ENCODE measurements at regions not wholly inside any gene's neighbourhood (a gene's known extent, or its start where the extent isn't known, plus 50 kb on each side); places are given as distances from the start of the nearest gene placed in this dataset.

DNA sequence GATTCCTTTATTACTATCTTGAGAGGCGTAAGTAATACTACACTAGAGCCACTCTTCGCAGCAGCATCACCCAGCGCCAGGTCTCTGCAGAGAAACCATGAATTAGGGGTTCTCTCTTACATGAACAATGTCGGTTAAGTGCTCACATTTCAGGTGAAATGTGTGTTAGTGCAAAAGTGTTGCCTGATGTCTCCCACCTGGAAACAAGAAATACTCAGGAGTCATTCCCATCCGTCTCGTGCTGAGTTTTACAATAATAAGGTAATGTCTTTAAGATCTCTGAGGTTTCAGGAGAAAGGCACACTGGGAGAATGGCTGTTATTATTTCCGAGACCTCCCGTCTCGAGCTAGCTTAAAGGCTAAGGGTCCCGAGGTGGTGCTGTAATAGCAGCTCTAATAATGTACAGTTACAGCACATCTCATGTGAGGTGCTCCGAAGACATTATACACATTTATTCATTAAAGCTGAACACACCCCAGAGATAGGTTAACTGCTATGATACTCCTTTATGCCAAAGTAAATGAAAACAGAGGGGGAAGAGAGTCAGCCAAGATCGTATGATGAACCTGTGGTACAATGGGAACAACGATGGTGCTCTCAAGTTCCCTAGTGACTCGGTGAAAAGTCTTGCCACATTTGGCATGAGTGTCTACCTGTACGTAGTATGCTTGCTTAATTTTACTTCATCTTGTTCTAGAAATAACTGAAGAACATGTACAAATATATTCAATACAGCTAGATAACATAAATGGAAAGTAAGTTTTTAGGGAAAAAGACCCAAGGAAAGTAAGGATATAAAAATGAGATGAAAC is 458.3 kb upstream of the CITED2 start:
- no peaks in the 10 kb centered on the region for H3K9me3 ChIP-seq
- TF ChIP-seq, protein P1, sequence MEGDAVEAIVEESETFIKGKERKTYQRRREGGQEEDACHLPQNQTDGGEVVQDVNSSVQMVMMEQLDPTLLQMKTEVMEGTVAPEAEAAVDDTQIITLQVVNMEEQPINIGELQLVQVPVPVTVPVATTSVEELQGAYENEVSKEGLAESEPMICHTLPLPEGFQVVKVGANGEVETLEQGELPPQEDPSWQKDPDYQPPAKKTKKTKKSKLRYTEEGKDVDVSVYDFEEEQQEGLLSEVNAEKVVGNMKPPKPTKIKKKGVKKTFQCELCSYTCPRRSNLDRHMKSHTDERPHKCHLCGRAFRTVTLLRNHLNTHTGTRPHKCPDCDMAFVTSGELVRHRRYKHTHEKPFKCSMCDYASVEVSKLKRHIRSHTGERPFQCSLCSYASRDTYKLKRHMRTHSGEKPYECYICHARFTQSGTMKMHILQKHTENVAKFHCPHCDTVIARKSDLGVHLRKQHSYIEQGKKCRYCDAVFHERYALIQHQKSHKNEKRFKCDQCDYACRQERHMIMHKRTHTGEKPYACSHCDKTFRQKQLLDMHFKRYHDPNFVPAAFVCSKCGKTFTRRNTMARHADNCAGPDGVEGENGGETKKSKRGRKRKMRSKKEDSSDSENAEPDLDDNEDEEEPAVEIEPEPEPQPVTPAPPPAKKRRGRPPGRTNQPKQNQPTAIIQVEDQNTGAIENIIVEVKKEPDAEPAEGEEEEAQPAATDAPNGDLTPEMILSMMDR (IDR thresholded peaks at IDR 0.05; ENCODE audit: insufficient read depth in 1 of 2, low read depth in 1 of 2, low read length in 1 of 2, severe bottlenecking in 1 of 2, unreplicated experiment in 1 of 2) = no peak
- no peaks in the 10 kb centered on the region for H3K27me3 Mint-ChIP-seq (ENCODE audit: insufficient read depth, unreplicated experiment)
- H3K4me1 Mint-ChIP-seq (ENCODE audit: low read depth, unreplicated experiment) = no peaks in the 10 kb centered on the region
- no peak overlapping the region for H3K4me3 Mint-ChIP-seq (ENCODE audit: unreplicated experiment)
- H3K4me3 ChIP-seq (ENCODE audit: low read depth, low read length) = no peak overlapping the region
- no peaks in the 10 kb centered on the region for H3K4me1 ChIP-seq
- no peak for DNase-seq
- intact Hi-C loops (cut with micrococcal nuclease; ENCODE audit: unreplicated experiment) = no loop called here
- H3K27me3 ChIP-seq (replicated peaks; ENCODE audit: control insufficient read depth, insufficient read depth, low read length) = no peaks in the 10 kb centered on the region
- CTCF ChIA-PET = no interaction called here
- no peaks in the 10 kb centered on the region for H3K36me3 ChIP-seq (ENCODE audit: control insufficient read depth, insufficient read depth, low read length)
- H3K9me3 Mint-ChIP-seq (ENCODE audit: unreplicated experiment) = peaks cover 4% of the 10 kb centered on the region
- no peak overlapping the region for H3K27ac Mint-ChIP-seq (ENCODE audit: unreplicated experiment)
- POLR2A ChIA-PET = no interaction called here
- BruUV-seq (replicated peaks) = no TSS peak
- no peaks in the 10 kb centered on the region for H3K36me3 Mint-ChIP-seq (ENCODE audit: insufficient read depth, unreplicated experiment)

DNA sequence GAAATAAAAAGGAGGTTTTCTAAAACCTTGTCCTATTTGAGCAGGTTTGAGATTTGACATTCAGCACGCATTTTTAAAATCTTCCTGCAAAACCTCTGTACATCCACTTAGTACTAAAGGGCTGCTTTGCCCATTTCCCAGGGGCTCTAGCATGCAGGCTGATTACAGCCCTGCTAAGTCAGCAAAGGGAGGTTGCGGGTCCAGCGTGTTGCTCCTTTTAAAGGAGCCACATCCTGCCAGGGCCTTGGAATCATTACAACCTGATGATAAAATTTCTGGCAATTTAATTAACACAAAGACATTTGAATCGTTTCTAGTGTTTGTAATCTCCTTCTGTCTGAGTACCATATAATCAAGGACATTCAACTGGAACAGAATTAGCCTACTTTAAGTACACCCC is 455.1 kb upstream of the CITED2 start:
- TF ChIP-seq, protein P1 (IDR thresholded peaks at IDR 0.05; ENCODE audit: insufficient read depth in 1 of 2, low read depth in 1 of 2, low read length in 1 of 2, severe bottlenecking in 1 of 2, unreplicated experiment in 1 of 2) = no peak
- ChIA-PET CTCF (no interaction called here), POLR2A (no interaction called here)
- intact Hi-C loops (cut with micrococcal nuclease; ENCODE audit: unreplicated experiment) = no loop called here
- no TSS peak for BruUV-seq (replicated peaks)
- Mint-ChIP-seq H3K27me3 (ENCODE audit: insufficient read depth, unreplicated experiment) (no peaks in the 10 kb centered on the region), H3K27ac (ENCODE audit: unreplicated experiment) (no peak overlapping the region), H3K4me1 (ENCODE audit: low read depth, unreplicated experiment) (no peaks in the 10 kb centered on the region), H3K4me3 (ENCODE audit: unreplicated experiment) (no peak overlapping the region), H3K9me3 (ENCODE audit: unreplicated experiment) (no peaks in the 10 kb centered on the region), H3K36me3 (ENCODE audit: insufficient read depth, unreplicated experiment) (no peaks in the 10 kb centered on the region)
- no peak for DNase-seq
- Histone ChIP-seq H3K9me3 (no peaks in the 10 kb centered on the region), H3K4me3 (ENCODE audit: low read depth, low read length) (no peak overlapping the region), H3K27me3 (replicated peaks; ENCODE audit: control insufficient read depth, insufficient read depth, low read length) (no peaks in the 10 kb centered on the region), H3K4me1 (no peaks in the 10 kb centered on the region), H3K36me3 (ENCODE audit: control insufficient read depth, insufficient read depth, low read length) (no peaks in the 10 kb centered on the region)

DNA sequence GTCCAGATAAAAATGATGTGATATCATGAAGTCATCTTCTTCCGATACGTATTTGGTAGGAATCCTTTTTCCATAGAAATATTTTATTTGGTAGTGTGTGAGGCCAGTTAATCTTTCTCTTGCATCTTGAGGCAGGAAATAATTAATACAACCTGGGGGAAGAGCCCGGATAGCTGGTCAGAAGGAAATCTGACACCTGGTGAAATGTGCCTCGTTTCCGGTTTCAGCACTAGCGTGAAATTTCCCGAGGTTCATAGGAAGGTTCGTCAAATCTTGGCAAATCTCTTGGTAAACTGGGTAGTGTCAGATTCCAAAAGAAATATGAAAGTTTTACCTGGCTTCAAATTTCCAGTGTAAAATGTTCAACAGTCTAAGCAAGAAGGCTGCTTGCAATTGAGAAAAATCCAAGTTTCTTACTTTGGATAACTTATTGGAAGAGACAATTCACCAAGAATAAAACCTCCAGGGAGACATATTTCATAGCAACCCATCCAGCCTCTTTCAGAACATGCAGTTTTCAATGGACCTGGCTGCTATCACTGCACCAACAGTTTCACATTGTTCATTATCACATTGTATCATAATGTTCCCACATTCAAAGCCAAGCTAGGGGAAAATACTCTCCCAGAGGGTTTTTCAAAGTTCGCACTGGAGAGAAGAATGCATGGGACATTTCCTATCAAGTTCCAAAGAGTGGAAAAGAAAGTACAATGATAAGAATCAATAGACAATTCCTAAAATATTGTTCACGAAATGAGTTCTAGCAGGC is 454.5 kb upstream of the CITED2 start:
- H3K4me1 ChIP-seq = no peaks in the 10 kb centered on the region
- no peaks in the 10 kb centered on the region for H3K9me3 ChIP-seq
- no peaks in the 10 kb centered on the region for H3K4me1 Mint-ChIP-seq (ENCODE audit: low read depth, unreplicated experiment)
- H3K27me3 Mint-ChIP-seq (ENCODE audit: insufficient read depth, unreplicated experiment) = no peaks in the 10 kb centered on the region
- no peak overlapping the region for H3K27ac Mint-ChIP-seq (ENCODE audit: unreplicated experiment)
- no peak for DNase-seq
- CTCF ChIA-PET = no interaction called here
- H3K4me3 ChIP-seq (ENCODE audit: low read depth, low read length) = no peak overlapping the region
- POLR2A ChIA-PET = no interaction called here
- no peaks in the 10 kb centered on the region for H3K36me3 Mint-ChIP-seq (ENCODE audit: insufficient read depth, unreplicated experiment)
- intact Hi-C loops (cut with micrococcal nuclease; ENCODE audit: unreplicated experiment) = no loop called here
- no TSS peak for BruUV-seq (replicated peaks)
- no peaks in the 10 kb centered on the region for H3K27me3 ChIP-seq (replicated peaks; ENCODE audit: control insufficient read depth, insufficient read depth, low read length)
- no peaks in the 10 kb centered on the region for H3K9me3 Mint-ChIP-seq (ENCODE audit: unreplicated experiment)
- H3K36me3 ChIP-seq (ENCODE audit: control insufficient read depth, insufficient read depth, low read length) = no peaks in the 10 kb centered on the region
- TF ChIP-seq, protein P1 (IDR thresholded peaks at IDR 0.05; ENCODE audit: insufficient read depth in 1 of 2, low read depth in 1 of 2, low read length in 1 of 2, severe bottlenecking in 1 of 2, unreplicated experiment in 1 of 2) = no peak
- H3K4me3 Mint-ChIP-seq (ENCODE audit: unreplicated experiment) = no peak overlapping the region
